ENCODE measurements at regions not wholly inside any gene's neighbourhood (a gene's known extent, or its start where the extent isn't known, plus 50 kb on each side); places are given as distances from the start of the nearest gene placed in this dataset.

- intact Hi-C loops (cut with DNase I): no loop called here
- H3K4me1 ChIP-seq (ENCODE audit: control insufficient read depth in 2 of 3, insufficient read depth in 2 of 3, low read depth in 1 of 3, low read length in 3 of 3): no peaks in the 10 kb centered on the region
- H3K9ac ChIP-seq (ENCODE audit: low read length in 3 of 3): no peak overlapping the region
- FAIRE-seq (no peak), DNase-seq (no peak)
- no peaks in the 10 kb centered on the region for H3K27me3 ChIP-seq (ENCODE audit: control insufficient read depth, insufficient read depth, low read length)
- H3K27ac ChIP-seq (ENCODE audit: low read depth in 2 of 2, low read length in 2 of 2): no peak overlapping the region
- H3K36me3 ChIP-seq (ENCODE audit: control insufficient read depth in 2 of 3, insufficient read depth in 3 of 3, low read length in 3 of 3): no peaks in the 10 kb centered on the region
- no peak for TF ChIP-seq CTCF (IDR thresholded peaks at IDR 0.05; ENCODE audit: borderline replicate concordance, extremely low read depth, insufficient read depth)
- no peak overlapping the region for H3K4me3 ChIP-seq (ENCODE audit: low read length in 3 of 3)
- H3K9me3 ChIP-seq (ENCODE audit: control insufficient read depth in 2 of 3, insufficient read depth in 1 of 3, low read length in 3 of 3): no peaks in the 10 kb centered on the region
Observed at GRCh38 chr2:57333221-57333620, 713.4 kb upstream of the VRK2 start.

- Histone ChIP-seq H3K9ac (ENCODE audit: low read length in 3 of 3) (no peak overlapping the region), H3K4me1 (ENCODE audit: control insufficient read depth in 2 of 3, insufficient read depth in 2 of 3, low read depth in 1 of 3, low read length in 3 of 3) (no peaks in the 10 kb centered on the region), H3K27ac (ENCODE audit: low read depth in 2 of 2, low read length in 2 of 2) (no peak overlapping the region), H3K9me3 (ENCODE audit: control insufficient read depth in 2 of 3, insufficient read depth in 1 of 3, low read length in 3 of 3) (peaks cover 1 to 6% (median 2%) of the 10 kb centered on the region in 3 donors), H3K4me3 (ENCODE audit: low read length in 3 of 3) (no peak overlapping the region), H3K27me3 (ENCODE audit: control insufficient read depth, insufficient read depth, low read length) (no peaks in the 10 kb centered on the region), H3K36me3 (ENCODE audit: control insufficient read depth in 2 of 3, insufficient read depth in 3 of 3, low read length in 3 of 3) (no peaks in the 10 kb centered on the region)
- TF ChIP-seq CTCF (IDR thresholded peaks at IDR 0.05; ENCODE audit: borderline replicate concordance, extremely low read depth, insufficient read depth): no peak
- intact Hi-C loops (cut with DNase I): no loop called here
- DNase-seq (no peak), FAIRE-seq (no peak)
Observed at GRCh38 chr2:57343391-57344006, 703.1 kb upstream of the VRK2 start.

- no peaks in the 10 kb centered on the region for H3K27me3 ChIP-seq (ENCODE audit: control insufficient read depth, insufficient read depth, low read length)
- no peak overlapping the region for H3K27ac ChIP-seq (ENCODE audit: low read depth in 2 of 2, low read length in 2 of 2)
- peaks cover 0 to 6% (median 0%) of the 10 kb centered on the region in 3 donors for H3K9me3 ChIP-seq (ENCODE audit: control insufficient read depth in 2 of 3, insufficient read depth in 1 of 3, low read length in 3 of 3)
- no peak for TF ChIP-seq CTCF (IDR thresholded peaks at IDR 0.05; ENCODE audit: borderline replicate concordance, extremely low read depth, insufficient read depth)
- no peaks in the 10 kb centered on the region for H3K4me1 ChIP-seq (ENCODE audit: control insufficient read depth in 2 of 3, insufficient read depth in 2 of 3, low read depth in 1 of 3, low read length in 3 of 3)
- intact Hi-C loops (cut with DNase I): no loop called here
- no peak for DNase-seq
- no peaks in the 10 kb centered on the region for H3K36me3 ChIP-seq (ENCODE audit: control insufficient read depth in 2 of 3, insufficient read depth in 3 of 3, low read length in 3 of 3)
- H3K4me3 ChIP-seq (ENCODE audit: low read length in 3 of 3): no peak overlapping the region
- no peak overlapping the region for H3K9ac ChIP-seq (ENCODE audit: low read length in 3 of 3)
- no peak for FAIRE-seq
Observed at GRCh38 chr2:57368190-57368589, 678.4 kb upstream of the VRK2 start.

Measured in kidney (tissue), 13 donors.